ENCODE measurements at regions not wholly inside any gene's neighbourhood (a gene's known extent, or its start where the extent isn't known, plus 50 kb on each side); places are given as distances from the start of the nearest gene placed in this dataset.
A peak's percentile ranks its signal among the peaks of the same experiment; 100 is the strongest.

GRCh38 chr5:18967637-18968036 lies 1020.4 kb downstream of the CDH18 start:
- DNase-seq (ENCODE audit: low read depth), result peak; percentile 44

- DNase-seq (ENCODE audit: low read depth), result peak; percentile 84
Observed at GRCh38 chr5:18968966-18969365, 1019.0 kb downstream of the CDH18 start.

DNA sequence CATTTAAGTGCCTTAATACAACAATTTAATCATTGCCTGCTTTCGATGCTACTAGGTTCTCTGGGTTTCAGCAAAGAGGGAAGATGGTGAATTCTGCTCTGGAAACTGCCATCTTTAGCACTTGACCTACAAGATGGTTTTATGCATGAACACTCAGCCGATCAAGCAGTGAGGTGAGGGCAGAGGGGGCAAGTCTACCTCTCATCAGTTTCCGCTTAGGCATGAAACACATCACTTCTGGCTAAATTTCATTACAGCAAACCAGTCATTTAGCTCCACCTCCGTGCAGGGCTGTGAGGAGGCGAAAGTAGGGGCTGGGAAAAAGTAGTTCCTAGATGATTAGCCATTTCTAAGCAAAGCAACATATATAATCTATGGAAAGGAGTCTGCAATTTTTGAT lies 1018.0 kb downstream of the CDH18 start:
- DNase-seq (ENCODE audit: low read depth), result no peak

DNA sequence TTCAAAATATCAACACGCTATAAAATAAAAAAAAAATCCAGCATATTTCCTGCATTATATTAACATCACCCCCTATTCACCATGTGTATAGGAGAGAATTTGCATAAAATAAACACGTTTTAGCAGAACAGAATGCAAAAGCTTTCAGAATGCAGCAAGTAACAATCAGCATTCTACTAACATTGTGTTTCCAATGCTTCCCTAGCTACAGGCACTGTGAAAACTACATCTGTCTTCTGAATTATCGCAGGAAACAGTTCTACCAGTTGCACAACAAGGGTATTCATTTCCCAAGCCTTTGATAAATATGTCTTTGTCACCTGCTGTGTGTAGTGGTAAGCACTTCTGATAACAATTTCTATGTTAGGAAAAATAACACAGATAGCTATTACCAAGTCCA lies 1015.8 kb downstream of the CDH18 start:
- no peak for DNase-seq (ENCODE audit: low read depth)

DNA sequence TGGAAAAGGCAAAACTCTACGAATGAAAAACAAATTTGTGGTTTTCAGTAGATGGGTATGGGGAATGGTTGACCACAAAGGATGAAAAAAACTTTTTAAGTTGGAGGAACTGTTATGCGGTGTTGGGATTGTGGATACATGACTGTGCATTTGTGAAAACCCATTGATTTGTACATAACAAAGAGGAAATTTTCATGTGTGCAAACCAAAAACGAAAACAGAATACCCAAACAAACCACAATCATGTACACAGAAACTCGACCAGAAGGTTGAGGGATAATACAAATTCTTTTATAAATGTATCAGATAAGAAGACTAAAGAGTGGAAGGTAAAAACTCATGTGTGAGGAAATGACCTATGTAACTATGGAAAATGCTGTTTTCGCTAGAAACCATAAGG lies 1012.4 kb downstream of the CDH18 start:
- DNase-seq (ENCODE audit: low read depth), result no peak

- DNase-seq (ENCODE audit: low read depth), result no peak
Observed at GRCh38 chr5:18977880-18978279, 1010.1 kb downstream of the CDH18 start.

GRCh38 chr5:18984559-18985080 lies 1003.4 kb downstream of the CDH18 start:
- no peak for DNase-seq (ENCODE audit: low read depth)

- no peak for DNase-seq (ENCODE audit: low read depth)
Observed at GRCh38 chr5:18985171-18985758, 1002.7 kb downstream of the CDH18 start.

GRCh38 chr5:18987101-18987500 lies 1000.9 kb downstream of the CDH18 start:
- no peak for DNase-seq (ENCODE audit: low read depth)

GRCh38 chr5:18990852-18991251 lies 997.1 kb downstream of the CDH18 start:
- no peak for DNase-seq (ENCODE audit: low read depth)

- no peak for DNase-seq (ENCODE audit: low read depth)
Observed at GRCh38 chr5:18992264-18992663, 995.7 kb downstream of the CDH18 start.

GRCh38 chr5:18999478-18999877 lies 988.5 kb downstream of the CDH18 start:
- DNase-seq (ENCODE audit: low read depth), result no peak

DNA sequence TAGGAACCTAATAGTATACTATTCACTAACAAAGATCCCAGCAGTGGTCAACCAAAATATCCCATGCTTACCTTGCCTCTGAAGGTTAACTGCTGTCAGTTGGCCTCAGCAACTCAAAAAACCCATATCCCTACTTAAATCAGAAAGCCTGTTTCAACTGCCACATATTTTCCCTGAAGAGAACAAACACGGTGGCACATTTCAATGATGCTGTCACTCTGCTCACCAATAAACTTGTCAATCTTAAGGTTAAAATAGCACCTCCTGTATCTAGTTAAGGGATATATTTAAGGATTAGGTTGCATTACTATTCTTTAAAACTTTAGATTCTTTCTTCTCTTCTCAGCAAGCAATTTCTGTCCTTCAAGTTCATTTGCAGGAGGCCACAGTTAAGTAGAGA lies 986.9 kb downstream of the CDH18 start:
- DNase-seq (ENCODE audit: low read depth), result no peak

DNA sequence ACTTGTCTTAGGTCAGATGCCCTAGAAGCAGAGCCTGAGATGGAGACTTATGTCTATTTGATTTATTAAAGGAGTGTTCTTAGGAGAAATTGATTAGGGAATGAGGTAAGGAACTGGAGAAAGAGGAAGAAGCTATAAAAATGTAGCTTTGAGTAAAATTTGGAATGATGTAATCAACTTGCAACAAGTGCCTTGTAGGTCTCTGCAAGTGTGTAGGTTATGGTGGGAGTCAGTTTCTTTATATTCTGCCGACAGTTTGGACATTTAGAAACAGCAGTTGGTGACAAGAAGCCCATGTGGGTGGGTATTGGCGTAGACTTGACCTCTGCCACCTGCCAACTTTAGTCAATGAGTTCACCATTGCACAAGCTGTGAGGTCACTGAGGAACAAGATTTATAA lies 986.5 kb downstream of the CDH18 start:
- no peak for DNase-seq (ENCODE audit: low read depth)

GRCh38 chr5:19002111-19002510 lies 985.9 kb downstream of the CDH18 start:
- DNase-seq (ENCODE audit: low read depth), result no peak

GRCh38 chr5:19018822-19019221 lies 969.2 kb downstream of the CDH18 start:
- DNase-seq (ENCODE audit: low read depth), result peak; percentile 39

- no peak for DNase-seq (ENCODE audit: low read depth)
Observed at GRCh38 chr5:19031491-19031890, 956.5 kb downstream of the CDH18 start.

DNA sequence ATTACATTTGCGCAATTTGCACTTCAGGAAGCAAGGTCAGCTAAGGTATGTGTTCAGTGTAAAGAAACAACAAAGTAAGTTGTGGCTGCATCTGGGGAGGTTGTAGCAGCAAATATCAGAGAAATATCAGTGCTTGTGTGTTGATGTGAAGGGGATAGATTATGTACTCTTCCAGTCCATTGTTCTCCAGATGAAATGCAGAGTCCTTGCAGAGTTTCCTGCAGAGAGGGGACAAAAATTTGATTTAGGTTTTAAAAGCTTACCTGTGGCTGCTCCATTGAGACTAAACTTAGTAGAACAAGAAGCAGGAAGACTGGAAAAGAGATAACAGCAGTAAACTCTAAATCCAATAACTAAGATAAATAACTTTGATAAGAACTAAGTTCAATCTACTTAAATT lies 952.2 kb downstream of the CDH18 start:
- DNase-seq (ENCODE audit: low read depth), result no peak

DNA sequence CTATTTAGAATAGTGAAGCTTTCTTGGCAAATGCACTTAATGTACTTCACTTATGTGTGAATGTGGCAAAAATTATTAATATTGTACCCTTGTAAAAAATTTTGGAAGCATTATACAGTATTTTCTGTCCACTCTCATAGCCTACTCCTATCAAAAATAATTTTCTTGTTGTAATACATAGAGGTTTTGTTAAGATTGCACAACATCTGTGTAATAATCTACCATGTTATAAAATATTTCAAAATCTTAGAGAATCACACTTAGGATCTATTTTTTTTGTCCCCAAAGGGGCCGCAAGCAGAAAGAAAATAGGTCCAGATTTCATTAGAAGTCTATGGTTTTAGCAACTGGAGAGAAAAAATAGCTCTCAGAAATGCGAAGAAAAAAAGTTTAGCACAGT lies 945.9 kb downstream of the CDH18 start:
- DNase-seq (ENCODE audit: low read depth), result no peak

GRCh38 chr5:19044311-19044710 lies 943.7 kb downstream of the CDH18 start:
- peak; percentile 9 for DNase-seq (ENCODE audit: low read depth)

DNA sequence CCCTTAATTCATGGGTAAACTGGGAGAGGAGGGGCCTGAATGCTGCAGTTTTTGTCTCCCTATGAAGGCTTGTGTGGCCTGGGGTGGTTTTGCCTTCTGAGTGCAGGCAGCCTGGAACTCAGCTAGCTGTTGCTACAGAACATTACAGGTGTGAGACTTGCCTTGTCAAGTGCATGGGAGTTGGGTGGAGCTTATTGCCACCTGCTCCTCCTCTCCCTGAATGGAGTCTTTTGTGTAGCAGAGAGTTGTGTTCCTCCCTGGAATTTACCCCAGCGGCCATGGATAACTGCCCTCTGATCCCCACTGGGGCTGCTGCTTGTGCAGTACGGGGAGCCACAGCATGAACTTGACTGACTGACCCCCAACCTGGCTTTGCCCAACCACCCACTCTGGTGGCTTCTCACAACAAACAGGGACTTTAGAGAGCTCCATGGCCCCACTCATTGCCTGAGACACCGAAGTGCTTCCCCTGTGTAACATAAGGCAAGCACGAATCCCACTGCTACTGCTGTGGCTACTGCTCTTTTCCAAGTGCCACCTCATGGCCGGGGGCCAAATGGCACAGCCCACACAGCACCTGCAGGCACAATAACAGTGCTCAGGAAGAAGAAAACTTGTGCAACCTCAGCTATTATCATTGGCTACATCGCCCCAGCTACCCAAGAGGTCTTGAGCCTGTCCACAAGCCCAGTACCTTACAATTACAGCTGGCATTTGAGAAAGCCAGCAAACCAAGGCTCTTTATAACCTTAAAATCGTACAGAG lies 942.9 kb downstream of the CDH18 start:
- no peak for DNase-seq (ENCODE audit: low read depth)

GRCh38 chr5:19047277-19047676 lies 940.7 kb downstream of the CDH18 start:
- no peak for DNase-seq (ENCODE audit: low read depth)

- no peak for DNase-seq (ENCODE audit: low read depth)
Observed at GRCh38 chr5:19048726-19049125, 939.3 kb downstream of the CDH18 start.

DNA sequence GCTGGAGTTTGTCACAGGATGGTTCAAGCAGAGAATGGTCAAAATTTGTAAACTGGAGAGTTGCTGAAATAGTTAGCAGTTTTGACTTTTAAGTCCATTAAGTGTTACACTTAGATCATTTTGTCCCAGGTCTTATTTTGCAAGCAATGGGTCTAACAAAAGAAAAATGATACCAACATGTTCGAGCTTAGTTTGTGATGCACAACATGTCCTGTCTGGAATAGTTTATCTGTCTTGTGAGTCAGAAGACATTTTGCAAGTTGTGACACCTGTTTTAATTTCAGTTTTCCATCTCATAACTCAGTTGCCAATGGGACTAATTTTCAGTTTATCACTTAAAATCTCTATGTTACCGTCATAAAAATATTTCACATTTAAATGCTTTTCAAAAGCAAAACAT lies 929.8 kb downstream of the CDH18 start:
- no peak for DNase-seq (ENCODE audit: low read depth)

Data from ELR (cell line).